ENCODE measurements at regions not wholly inside any gene's neighbourhood (a gene's known extent, or its start where the extent isn't known, plus 50 kb on each side); places are given as distances from the start of the nearest gene placed in this dataset.
"Not testable (repeated sequence)": the region's sequence is repeated elsewhere in the genome, so short reads cannot be mapped to it uniquely, and the experiment has no call there.

DNA sequence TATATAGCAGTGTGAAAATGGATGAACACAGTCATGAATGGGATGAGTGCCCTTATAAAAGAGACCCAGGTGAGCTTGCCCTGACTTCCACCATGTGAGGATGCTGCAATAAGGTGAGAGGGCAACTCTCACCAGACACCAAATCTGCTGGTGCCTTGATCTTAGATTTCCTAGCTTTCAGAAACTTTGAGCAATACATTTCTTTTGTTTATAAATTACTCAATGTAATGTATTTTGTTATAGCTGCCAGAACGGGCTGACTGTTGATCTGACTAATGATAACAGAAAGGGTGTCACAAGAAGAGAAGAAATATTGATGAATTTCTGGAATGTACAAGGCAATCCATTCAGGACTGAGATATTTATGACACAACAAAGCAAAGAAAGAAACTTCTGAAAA, 180.5 kb downstream of the MCHR2 start:
- Mint-ChIP-seq H3K4me1 (no peaks in the 10 kb centered on the region), H3K27ac (no peak overlapping the region), H3K9me3 (peaks cover 0 to 4% (median 0%) of the 10 kb centered on the region in 7 donors), H3K4me3 (no peak overlapping the region), H3K36me3 (no peaks in the 10 kb centered on the region), H3K27me3 (peaks cover 27 to 42% (median 38%) of the 10 kb centered on the region in 3 donors)
- DNase-seq (no peak), ATAC-seq (ENCODE audit: low read depth in 2 of 2) (no peak)

DNA sequence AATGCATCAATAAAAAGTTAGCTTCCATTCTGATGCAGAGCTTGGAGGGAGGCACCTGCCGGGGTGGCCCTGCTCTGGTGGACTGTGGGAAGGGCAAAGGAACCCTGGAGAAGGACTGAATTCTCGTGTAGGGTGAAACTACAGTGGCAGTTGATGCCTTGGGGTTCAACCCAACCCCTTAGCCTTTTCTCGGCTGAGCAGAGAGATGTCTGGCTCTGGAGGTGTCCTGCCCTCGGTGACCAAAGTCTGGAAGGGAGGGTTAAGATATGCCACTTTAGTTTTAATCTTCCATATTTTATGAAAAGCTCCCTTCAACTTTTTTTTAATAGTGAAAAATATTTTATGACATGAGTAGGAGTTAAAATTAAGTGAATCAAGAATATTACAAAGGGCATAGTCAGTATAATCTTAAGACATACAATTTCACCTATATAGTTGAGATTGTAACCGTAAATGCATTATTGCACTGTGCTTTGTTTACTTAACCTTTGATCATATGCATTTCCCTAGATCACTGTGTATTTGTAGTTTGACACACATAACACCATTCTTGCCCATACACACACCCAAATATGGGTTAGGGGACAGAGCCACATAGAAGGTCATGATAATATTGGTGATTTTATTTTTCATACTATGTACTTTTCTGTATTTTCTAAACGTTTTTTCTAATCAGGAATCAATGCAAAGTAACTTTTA, 179.6 kb downstream of the MCHR2 start:
- Mint-ChIP-seq H3K4me3 (no peak overlapping the region), H3K27me3 (peaks cover 27 to 39% (median 37%) of the 10 kb centered on the region in 3 donors), H3K4me1 (no peaks in the 10 kb centered on the region), H3K27ac (no peak overlapping the region), H3K36me3 (no peaks in the 10 kb centered on the region), H3K9me3 (peaks cover 0 to 4% (median 0%) of the 10 kb centered on the region in 7 donors)
- ATAC-seq (ENCODE audit: low read depth in 2 of 2) (no peak), DNase-seq (no peak)

DNA sequence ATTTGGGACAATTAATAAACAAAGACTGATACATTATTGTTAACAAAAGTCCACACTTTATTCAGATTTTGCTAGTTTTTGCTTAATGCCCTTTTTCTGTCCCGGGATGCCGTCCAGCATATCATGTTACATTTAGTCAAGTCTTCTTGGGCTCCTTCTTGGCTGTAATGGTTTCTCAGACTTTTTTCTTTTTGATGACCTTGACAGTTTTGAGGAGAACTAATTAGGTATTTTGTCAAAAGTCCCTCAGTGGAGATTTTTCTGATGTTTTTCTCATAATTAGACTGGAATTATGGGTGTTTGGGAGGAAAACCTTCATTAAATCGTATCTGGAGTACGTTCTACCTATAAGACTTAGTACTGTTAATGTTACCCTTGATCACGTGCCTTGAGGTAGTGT, 177.2 kb downstream of the MCHR2 start:
- H3K4me1 Mint-ChIP-seq: no peaks in the 10 kb centered on the region
- no peak overlapping the region for H3K27ac Mint-ChIP-seq
- ATAC-seq (ENCODE audit: low read depth in 2 of 2): no peak
- no peak for DNase-seq
- no peaks in the 10 kb centered on the region for H3K36me3 Mint-ChIP-seq
- H3K27me3 Mint-ChIP-seq: peaks cover 24 to 40% (median 34%) of the 10 kb centered on the region in 3 donors
- H3K9me3 Mint-ChIP-seq: peaks cover 0 to 4% (median 0%) of the 10 kb centered on the region in 7 donors
- no peak overlapping the region for H3K4me3 Mint-ChIP-seq

DNA sequence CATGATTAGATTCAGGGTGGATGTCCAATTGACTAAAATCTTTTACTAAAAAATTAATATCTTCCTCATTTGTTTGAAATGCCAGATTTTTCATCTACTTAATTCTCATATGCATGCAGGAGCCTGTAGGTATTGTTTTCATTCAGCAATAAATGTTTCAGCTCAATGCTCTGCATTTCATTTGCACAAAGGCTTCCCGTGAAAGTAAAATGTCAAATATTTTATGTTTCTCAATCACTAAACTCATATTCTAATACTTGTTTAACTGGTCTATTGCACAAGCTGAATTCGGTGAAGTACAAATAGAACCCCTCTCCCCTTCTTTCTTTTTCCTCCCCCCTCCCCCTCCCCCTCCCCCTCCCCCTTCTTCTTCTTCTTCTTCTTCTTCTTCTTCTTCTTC, 175.9 kb downstream of the MCHR2 start:
- Mint-ChIP-seq H3K27ac (no peak overlapping the region), H3K9me3 (peaks cover 0 to 4% (median 0%) of the 10 kb centered on the region in 7 donors)
- no peak for ATAC-seq (ENCODE audit: low read depth in 2 of 2)

DNA sequence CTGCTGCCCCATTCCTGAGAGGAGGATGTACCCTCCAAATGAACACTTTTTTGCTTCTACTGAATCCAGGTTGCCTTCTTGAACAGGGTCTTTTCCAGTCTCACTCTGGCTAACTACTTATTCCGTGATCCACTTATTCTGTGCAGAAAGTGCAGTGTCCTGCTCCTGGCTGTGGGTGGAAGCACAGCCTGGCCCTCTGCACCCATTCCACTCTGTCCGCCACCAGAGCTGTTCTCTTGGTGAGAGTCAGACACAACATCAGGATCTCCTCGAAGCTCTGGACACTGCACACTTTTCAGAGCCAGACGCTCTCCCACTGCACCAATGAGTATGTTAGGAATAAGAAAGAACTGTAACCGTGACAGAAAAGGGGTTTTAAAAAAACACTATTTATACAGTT, 174.2 kb downstream of the MCHR2 start:
- H3K9me3 Mint-ChIP-seq: peaks cover 0 to 4% (median 0%) of the 10 kb centered on the region in 7 donors
- H3K4me1 Mint-ChIP-seq: peaks cover 0 to 10% (median 5%) of the 10 kb centered on the region in 3 donors
- ATAC-seq (ENCODE audit: low read depth in 2 of 2) (no peak), DNase-seq (no peak)
- no peak overlapping the region for H3K27ac Mint-ChIP-seq
- no peaks in the 10 kb centered on the region for H3K36me3 Mint-ChIP-seq
- H3K27me3 Mint-ChIP-seq: peaks cover 22 to 49% (median 37%) of the 10 kb centered on the region in 3 donors
- H3K4me3 Mint-ChIP-seq: no peak overlapping the region

More for the DNA sequence above, 175.9 kb downstream of the MCHR2 start:
- no peaks in the 10 kb centered on the region for H3K36me3 Mint-ChIP-seq
- peaks cover 0 to 8% (median 2%) of the 10 kb centered on the region in 3 donors for H3K4me1 Mint-ChIP-seq
- no peak for DNase-seq
- H3K27me3 Mint-ChIP-seq: peaks cover 28 to 47% (median 39%) of the 10 kb centered on the region in 3 donors
- no peak overlapping the region for H3K4me3 Mint-ChIP-seq

DNA sequence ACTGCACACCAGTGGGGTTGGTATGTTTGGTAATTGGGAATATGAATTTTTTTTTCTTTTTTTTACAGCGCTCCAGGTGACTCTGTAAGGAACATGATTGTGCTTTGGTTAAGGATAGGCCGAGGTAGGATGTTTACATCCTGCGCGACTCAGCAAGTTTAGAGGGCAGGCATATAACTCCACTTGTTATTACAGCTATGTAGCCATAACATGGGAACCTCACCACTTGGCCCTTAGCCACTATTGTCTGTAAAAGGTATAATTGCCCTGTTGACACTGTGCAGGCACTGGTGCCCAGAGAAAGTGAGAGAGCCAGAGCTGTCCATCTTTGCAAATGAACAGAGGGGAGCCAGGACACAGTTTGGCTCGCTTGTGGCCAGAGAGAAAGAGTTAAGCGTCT, 172.9 kb downstream of the MCHR2 start:
- H3K36me3 Mint-ChIP-seq: no peaks in the 10 kb centered on the region
- ATAC-seq (ENCODE audit: low read depth in 2 of 2) (no peak), DNase-seq (no peak)
- peaks cover 0 to 10% (median 5%) of the 10 kb centered on the region in 3 donors for H3K4me1 Mint-ChIP-seq
- H3K9me3 Mint-ChIP-seq: peaks cover 0 to 4% (median 2%) of the 10 kb centered on the region in 7 donors
- H3K27ac Mint-ChIP-seq: no peak overlapping the region
- peaks cover 22 to 47% (median 37%) of the 10 kb centered on the region in 3 donors for H3K27me3 Mint-ChIP-seq
- H3K4me3 Mint-ChIP-seq: no peak overlapping the region

DNA sequence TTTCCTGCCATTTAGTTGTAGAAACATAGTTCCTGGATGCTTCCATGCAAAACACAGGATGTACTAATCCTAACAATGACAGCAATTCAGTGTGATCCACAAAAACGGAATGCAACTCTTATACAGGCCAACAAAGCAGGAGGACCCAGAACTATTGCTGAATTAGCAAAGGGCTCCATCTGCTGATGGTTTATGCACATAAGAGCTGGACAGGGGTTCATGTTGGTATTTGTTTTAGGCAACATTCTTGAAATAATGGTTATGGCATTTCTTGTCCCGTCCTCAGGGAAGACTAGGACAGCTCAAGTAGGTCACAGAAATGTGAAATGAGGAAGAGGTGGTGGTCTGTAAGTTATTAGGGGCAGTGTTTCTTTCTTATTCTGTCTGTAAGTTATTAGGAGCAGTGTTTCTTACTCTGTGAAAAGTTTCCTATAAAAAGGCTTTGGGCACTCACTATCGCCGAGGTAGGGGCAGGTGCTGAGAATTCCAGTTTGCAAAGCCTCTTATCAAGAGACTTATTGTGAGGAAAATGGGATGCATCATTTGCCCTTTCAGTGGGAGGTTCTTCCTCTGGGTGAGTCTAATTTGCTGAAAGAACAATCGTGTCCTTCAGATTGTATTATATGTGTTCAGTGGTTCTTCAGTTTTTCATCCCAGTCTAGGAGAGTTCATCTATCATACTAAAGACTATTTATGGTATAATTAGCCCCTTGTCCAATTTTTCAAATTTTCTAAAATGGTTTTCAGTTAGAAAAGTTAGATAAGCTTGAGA, 171.1 kb downstream of the MCHR2 start:
- Mint-ChIP-seq H3K9me3 (peaks cover 0 to 5% (median 2%) of the 10 kb centered on the region in 7 donors), H3K27ac (no peak overlapping the region), H3K36me3 (no peaks in the 10 kb centered on the region), H3K27me3 (peaks cover 22 to 37% (median 36%) of the 10 kb centered on the region in 3 donors), H3K4me3 (peak overlapping the region in 2 of 8 donors; percentile 40 to 57), H3K4me1 (peaks cover 0 to 10% (median 5%) of the 10 kb centered on the region in 3 donors)
- DNase-seq: no peak
- no peak for ATAC-seq (ENCODE audit: low read depth in 2 of 2)

DNA sequence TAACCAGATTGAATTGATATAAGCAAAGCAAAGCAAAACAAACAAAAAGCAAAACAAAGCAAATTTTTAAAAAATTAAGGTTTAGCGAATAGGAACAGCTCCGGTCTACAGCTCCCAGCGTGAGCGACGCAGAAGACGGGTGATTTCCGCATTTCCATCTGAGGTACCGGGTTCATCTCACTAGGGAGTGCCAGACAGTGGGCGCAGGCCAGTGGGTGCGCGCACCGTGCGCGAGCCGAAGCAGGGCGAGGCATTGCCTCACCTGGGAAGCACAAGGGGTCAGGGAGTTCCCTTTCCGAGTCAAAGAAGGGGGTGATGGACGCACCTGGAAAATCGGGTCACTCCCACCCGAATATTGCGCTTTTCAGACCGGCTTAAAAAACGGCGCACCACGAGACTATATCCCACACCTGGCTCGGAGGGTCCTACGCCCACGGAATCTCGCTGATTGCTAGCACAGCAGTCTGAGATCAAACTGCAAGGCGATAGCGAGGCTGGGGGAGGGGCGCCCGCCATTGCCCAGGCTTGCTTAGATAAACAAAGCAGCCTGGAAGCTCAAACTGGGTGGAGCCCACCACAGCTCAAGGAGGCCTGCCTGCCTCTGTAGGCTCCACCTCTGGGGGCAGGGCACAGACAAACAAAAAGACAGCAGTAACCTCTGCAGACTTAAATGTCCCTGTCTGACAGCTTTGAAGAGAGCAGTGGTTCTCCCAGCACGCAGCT, 170.3 kb downstream of the MCHR2 start:
- not testable (repeated sequence) for H3K9me3 Mint-ChIP-seq; H3K36me3 Mint-ChIP-seq; DNase-seq; H3K27ac Mint-ChIP-seq; ATAC-seq (ENCODE audit: low read depth in 2 of 2)
- Mint-ChIP-seq H3K4me1 (peaks cover 0 to 10% (median 5%) of the 10 kb centered on the region in 3 donors), H3K27me3 (peaks cover 22 to 37% (median 36%) of the 10 kb centered on the region in 3 donors), H3K4me3 (peak overlapping the region in 2 of 8 donors; percentile 35 to 40)

DNA sequence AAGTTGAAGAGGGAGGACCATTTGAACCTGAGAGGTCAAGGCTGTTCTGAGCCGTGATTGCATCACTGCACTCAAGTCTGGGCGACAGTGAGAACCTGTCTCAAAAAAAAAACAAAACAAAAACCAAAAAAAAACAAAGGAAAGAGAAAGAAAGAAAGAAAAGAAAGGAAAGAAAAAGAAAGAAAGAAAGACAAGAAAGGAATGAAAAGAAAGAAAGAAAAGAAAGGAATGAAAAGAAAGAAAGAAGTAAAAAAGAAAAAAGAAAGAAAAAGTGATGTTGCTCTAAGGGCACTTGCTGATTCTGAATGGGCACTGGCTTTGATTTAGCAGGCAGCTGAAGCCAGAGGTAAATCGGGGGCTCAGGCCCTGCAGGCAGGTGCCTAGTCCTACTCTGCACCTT, 161.0 kb downstream of the MCHR2 start:
- no peak for DNase-seq
- H3K27me3 Mint-ChIP-seq: no peaks in the 10 kb centered on the region
- H3K4me3 Mint-ChIP-seq: no peak overlapping the region
- no peak overlapping the region for H3K27ac Mint-ChIP-seq
- H3K4me1 Mint-ChIP-seq: no peaks in the 10 kb centered on the region
- H3K9me3 Mint-ChIP-seq: peaks cover 0 to 2% (median 0%) of the 10 kb centered on the region in 7 donors
- no peak for ATAC-seq (ENCODE audit: low read depth in 2 of 2)
- no peaks in the 10 kb centered on the region for H3K36me3 Mint-ChIP-seq

DNA sequence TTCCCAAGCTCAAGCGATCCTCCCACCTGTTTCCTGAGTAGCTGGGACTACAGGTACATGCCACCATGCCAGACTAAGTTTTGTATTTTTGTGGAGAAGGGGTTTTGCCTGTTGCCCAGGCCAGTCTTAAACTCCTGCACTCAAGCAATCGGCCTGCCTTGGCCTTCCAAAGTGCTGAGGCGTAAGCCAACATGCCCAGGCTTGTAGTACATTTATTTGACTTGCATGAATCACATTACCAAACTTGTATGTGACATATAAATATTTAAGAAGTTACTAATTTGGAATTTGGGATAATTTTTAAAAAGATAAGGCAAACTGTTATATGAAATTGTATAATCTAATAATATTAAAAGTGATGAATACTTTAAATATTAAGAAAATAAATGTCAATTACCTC, 157.6 kb downstream of the MCHR2 start:
- Mint-ChIP-seq H3K27ac (no peak overlapping the region), H3K36me3 (no peaks in the 10 kb centered on the region), H3K27me3 (peaks cover 5 to 12% (median 12%) of the 10 kb centered on the region in 3 donors), H3K9me3 (no peaks in the 10 kb centered on the region), H3K4me3 (no peak overlapping the region), H3K4me1 (no peaks in the 10 kb centered on the region)
- ATAC-seq (ENCODE audit: low read depth in 2 of 2) (no peak), DNase-seq (no peak)

DNA sequence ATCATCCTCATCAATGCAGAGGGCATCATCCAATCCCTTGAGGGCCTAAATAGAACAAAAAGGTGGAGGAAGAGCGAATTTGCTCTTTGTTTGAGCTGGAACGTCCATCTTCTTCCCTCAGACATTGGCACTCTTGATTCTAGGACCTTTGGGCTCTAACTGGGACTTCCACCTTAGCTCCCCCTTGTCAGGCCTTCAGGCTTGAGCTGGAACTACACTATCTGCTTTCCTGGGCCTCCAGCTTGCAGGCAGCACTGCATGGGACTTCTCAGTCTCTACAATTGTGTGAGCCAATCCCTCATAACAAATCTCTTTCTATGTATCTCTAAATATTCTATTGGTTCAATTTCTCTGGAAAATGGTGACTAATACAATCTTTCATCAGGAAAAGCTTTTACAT, 155.4 kb downstream of the MCHR2 start:
- Mint-ChIP-seq H3K9me3 (no peaks in the 10 kb centered on the region), H3K4me3 (no peak overlapping the region), H3K27me3 (peaks cover 5 to 18% (median 15%) of the 10 kb centered on the region in 3 donors), H3K4me1 (no peaks in the 10 kb centered on the region), H3K36me3 (no peaks in the 10 kb centered on the region), H3K27ac (no peak overlapping the region)
- DNase-seq (no peak), ATAC-seq (ENCODE audit: low read depth in 2 of 2) (no peak)

DNA sequence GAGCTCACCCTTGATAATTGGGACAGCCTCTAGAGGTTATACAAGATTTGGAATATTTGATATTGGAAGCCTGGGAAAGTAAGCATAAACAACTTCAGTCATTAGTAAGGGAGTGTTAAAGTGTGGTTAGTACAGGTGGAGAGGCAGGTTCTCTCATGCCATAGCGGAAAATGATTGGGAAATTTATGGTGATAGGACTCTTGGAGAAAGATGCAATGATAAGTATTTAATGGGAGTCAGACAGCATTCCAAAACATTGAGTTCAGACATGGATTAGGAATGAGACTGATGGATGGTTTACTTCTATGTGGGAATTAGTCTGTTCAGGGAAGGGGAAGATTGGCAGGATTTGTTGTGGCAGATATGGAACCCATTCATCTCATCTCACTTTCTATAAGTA, 152.7 kb downstream of the MCHR2 start:
- peaks cover 5 to 25% (median 15%) of the 10 kb centered on the region in 3 donors for H3K27me3 Mint-ChIP-seq
- H3K4me1 Mint-ChIP-seq: no peaks in the 10 kb centered on the region
- no peaks in the 10 kb centered on the region for H3K9me3 Mint-ChIP-seq
- H3K4me3 Mint-ChIP-seq: no peak overlapping the region
- no peak for ATAC-seq (ENCODE audit: low read depth in 2 of 2)
- no peaks in the 10 kb centered on the region for H3K36me3 Mint-ChIP-seq
- DNase-seq: no peak
- H3K27ac Mint-ChIP-seq: no peak overlapping the region

DNA sequence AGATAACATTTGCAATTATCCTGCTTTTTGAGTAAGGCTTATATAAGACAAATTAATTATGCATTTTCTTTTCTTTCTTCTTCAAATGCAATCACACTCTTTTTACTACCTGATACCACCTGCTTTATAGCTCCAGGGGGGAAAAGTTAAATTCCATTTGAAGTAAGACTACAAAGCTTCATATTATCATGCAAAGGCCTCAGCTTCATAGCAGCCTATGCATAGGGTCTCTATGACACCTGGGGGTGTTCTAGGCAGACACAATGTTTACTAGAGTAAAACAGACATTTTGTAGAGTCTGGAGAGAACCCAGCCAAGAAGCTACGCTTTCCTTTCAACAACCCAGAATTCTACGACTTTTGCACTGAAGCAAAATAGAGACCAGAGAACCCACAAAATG, 148.0 kb downstream of the MCHR2 start:
- peaks cover 0 to 23% (median 20%) of the 10 kb centered on the region in 3 donors for H3K27me3 Mint-ChIP-seq
- no peak for ATAC-seq (ENCODE audit: low read depth in 2 of 2)
- no peaks in the 10 kb centered on the region for H3K36me3 Mint-ChIP-seq
- H3K4me1 Mint-ChIP-seq: no peaks in the 10 kb centered on the region
- DNase-seq: no peak
- no peak overlapping the region for H3K27ac Mint-ChIP-seq
- H3K4me3 Mint-ChIP-seq: no peak overlapping the region
- no peaks in the 10 kb centered on the region for H3K9me3 Mint-ChIP-seq
